Stomach (tissue), 8 donors: ENCODE measurements at regions not wholly inside any gene's neighbourhood (a gene's known extent, or its start where the extent isn't known, plus 50 kb on each side); places are given as distances from the start of the nearest gene placed in this dataset.

Experiments used
- DNase-seq, 2 donors: peaks; one replicate each; pipeline versions ENCODE4 v3.0.0 to v3.0.0-alpha.2; 2013 to 2019
- H3K27ac ChIP-seq, 5 donors: fragments of 200-600 bp in 4 of 5; sonication (generic) in 4 of 5; one replicate each; pipeline ENCODE4 v1.5.1; 2013 to 2019; ENCODE audit warnings: mild to moderate bottlenecking in 1 of 5, moderate library complexity in 1 of 5
- H3K27me3 ChIP-seq, 3 donors: fragments of 200-600 bp; sonication (generic); one replicate each; pipeline ENCODE4 v1.5.1; 2017 to 2019; ENCODE audit warnings: mixed run types in 1 of 3
- H3K36me3 ChIP-seq, 4 donors: fragments of 200-600 bp; sonication (generic); 1 replicate in 3 of 4; 2 replicates in 1 of 4; pipeline ENCODE4 v1.5.1; 2016 to 2019
- H3K4me1 ChIP-seq, 4 donors: fragments of 200-600 bp; sonication (generic); one replicate each; pipeline ENCODE4 v1.5.1; 2016 to 2019
- H3K4me3 ChIP-seq, 4 donors: fragments of 200-600 bp; sonication (generic) in 3 of 4; one replicate each; pipeline ENCODE4 v1.5.1; 2016 to 2019; ENCODE audit warnings: mild to moderate bottlenecking in 1 of 4
- H3K9me3 ChIP-seq, 4 donors: fragments of 200-600 bp; sonication (generic); one replicate each; pipeline ENCODE4 v1.5.1; 2016 to 2019
- CTCF ChIP-seq, 7 experiments: fragments of 450-650 bp in 4 of 7; fragments of 200-600 bp in 3 of 7; sonication (generic) in 3 of 7; IDR thresholded peaks; one replicate each; pipeline ENCODE4 v1.5.1; 2016 to 2019; ENCODE audit warnings: antibody characterized with exemption in 7 of 7, control low read depth in 2 of 7, mild to moderate bottlenecking in 1 of 7
- EP300 ChIP-seq: sonication (generic); formaldehyde crosslinking; IDR thresholded peaks from one replicate; pipeline ENCODE4 v1.6.1; 2017; ENCODE audit warnings: antibody characterized with exemption
- POLR2A ChIP-seq, 4 donors: fragments of 450-650 bp; IDR thresholded peaks; one replicate each; pipeline ENCODE4 v1.6.1; 2016; ENCODE audit warnings: antibody characterized with exemption in 4 of 4, control low read depth in 2 of 4, mild to moderate bottlenecking in 1 of 4, moderate library complexity in 1 of 4
- POLR2AphosphoS5 ChIP-seq, 3 donors: sonication (generic); formaldehyde crosslinking; IDR thresholded peaks; one replicate each; pipeline ENCODE4 v1.6.1; 2016; ENCODE audit warnings: antibody characterized with exemption in 3 of 3
- WGBS, 5 donors: extraction: QIAGEN DNeasy Blood & Tissue Kit in 3 of 5; methylation state at CpG; one replicate each; pipeline versions ENCODE4 v1.1.5 to v1.1.7; 2013 to 2018; 5-methylcytosine and 5-hydroxymethylcytosine counted together
- intact Hi-C: fragments of 100-400 bp; cut with DNase I; formaldehyde crosslinking; loops from one replicate; pipeline ENCODE4 v1.15.1; 2023; ENCODE audit warnings: low total_unique reads
- donor health status: healthy with polysubstance abuse.
- donor health status: Bipolar disorder and iron deficiency.
- donor health status: healthy.

- no peak for TF ChIP-seq POLR2A (IDR thresholded peaks at IDR 0.05)
- no peak for TF ChIP-seq POLR2AphosphoS5 (IDR thresholded peaks at IDR 0.05)
- no peak for TF ChIP-seq CTCF (IDR thresholded peaks at IDR 0.05)
- no peak for TF ChIP-seq EP300
- intact Hi-C loops = no loop called here
- no peak overlapping the region for H3K27ac ChIP-seq
- H3K4me1 ChIP-seq = no peaks in the 10 kb centered on the region
- peaks cover 0 to 31% (median 12%) of the 10 kb centered on the region in 4 donors for H3K9me3 ChIP-seq
- 62 to 81% (median 75%) methylated on average over 1 of the region's 1 CpG for WGBS, 5 donors
- no peak overlapping the region for H3K4me3 ChIP-seq
- no peaks in the 10 kb centered on the region for H3K27me3 ChIP-seq
- DNase-seq = no peak
- H3K36me3 ChIP-seq = no peaks in the 10 kb centered on the region
These were observed 141.9 kb downstream of the MID1IP1 start for GRCh38 chrX:38943120-38943519.

GRCh38 chrX:38948046-38948445 is 146.8 kb downstream of the MID1IP1 start:
- intact Hi-C loops = no loop called here
- TF ChIP-seq POLR2AphosphoS5 (IDR thresholded peaks at IDR 0.05) (no peak), EP300 (no peak), CTCF (IDR thresholded peaks at IDR 0.05) (no peak), POLR2A (IDR thresholded peaks at IDR 0.05) (no peak)
- Histone ChIP-seq H3K4me3 (no peak overlapping the region), H3K4me1 (no peaks in the 10 kb centered on the region), H3K36me3 (no peaks in the 10 kb centered on the region), H3K27ac (no peak overlapping the region), H3K27me3 (no peaks in the 10 kb centered on the region), H3K9me3 (peaks cover 0 to 37% (median 11%) of the 10 kb centered on the region in 4 donors)
- DNase-seq = no peak

GRCh38 chrX:38954520-38954919 is 153.3 kb downstream of the MID1IP1 start:
- no peaks in the 10 kb centered on the region for H3K4me1 ChIP-seq
- H3K4me3 ChIP-seq = no peak overlapping the region
- peaks cover 0 to 9% (median 0%) of the 10 kb centered on the region in 4 donors for H3K9me3 ChIP-seq
- no peak overlapping the region for H3K27ac ChIP-seq
- DNase-seq = no peak
- no peaks in the 10 kb centered on the region for H3K36me3 ChIP-seq
- H3K27me3 ChIP-seq = no peaks in the 10 kb centered on the region
- 72 to 98% (median 94%) methylated on average over 2 of the region's 2 CpGs for WGBS, 5 donors
- intact Hi-C loops = no loop called here
- TF ChIP-seq POLR2A (IDR thresholded peaks at IDR 0.05) (no peak), CTCF (IDR thresholded peaks at IDR 0.05) (no peak), POLR2AphosphoS5 (IDR thresholded peaks at IDR 0.05) (no peak), EP300 (no peak)

- H3K27ac ChIP-seq = no peak overlapping the region
These were observed 158.5 kb downstream of the MID1IP1 start for GRCh38 chrX:38959736-38960135.

DNA sequence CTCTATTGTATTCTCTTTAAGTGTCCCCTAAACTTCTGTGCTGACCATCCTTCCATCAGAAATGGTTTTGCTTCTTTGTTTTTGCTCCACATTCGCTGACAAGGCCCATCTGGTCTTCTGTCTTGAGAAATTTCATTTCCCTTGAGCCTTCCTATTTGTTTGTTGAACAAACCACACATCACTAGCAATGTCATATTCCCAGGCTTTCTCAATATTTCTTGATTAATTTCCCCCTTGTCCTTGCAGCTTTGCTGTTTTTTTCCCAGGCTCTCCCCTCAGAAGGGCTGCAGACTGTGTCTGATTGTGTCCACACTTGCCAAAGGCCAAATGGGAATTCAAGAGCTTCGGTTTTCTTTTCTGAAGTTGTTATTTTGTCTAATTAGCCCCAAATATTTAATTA is 158.9 kb downstream of the MID1IP1 start:
- WGBS, 5 donors = 50 to 80% (median 63%) methylated on average over 2 of the region's 2 CpGs
- Histone ChIP-seq H3K36me3 (no peaks in the 10 kb centered on the region), H3K9me3 (peaks cover 0 to 14% (median 6%) of the 10 kb centered on the region in 4 donors), H3K4me3 (no peak overlapping the region), H3K27me3 (no peaks in the 10 kb centered on the region), H3K27ac (no peak overlapping the region), H3K4me1 (no peaks in the 10 kb centered on the region)
- DNase-seq = peak in 1 of 2 donors; percentile 19
- intact Hi-C loops = no loop called here
- TF ChIP-seq POLR2AphosphoS5 (IDR thresholded peaks at IDR 0.05) (no peak), POLR2A (IDR thresholded peaks at IDR 0.05) (no peak), CTCF (IDR thresholded peaks at IDR 0.05) (no peak), EP300 (no peak)

More at GRCh38 chrX:38959736-38960135, 158.5 kb downstream of the MID1IP1 start:
- intact Hi-C loops = no loop called here
- H3K27me3 ChIP-seq = no peaks in the 10 kb centered on the region
- DNase-seq = no peak
- WGBS, 5 donors = 68 to 90% (median 78%) methylated on average over 1 of the region's 1 CpG
- H3K4me3 ChIP-seq = no peak overlapping the region
- no peaks in the 10 kb centered on the region for H3K36me3 ChIP-seq
- TF ChIP-seq EP300 = no peak
- peaks cover 0 to 14% (median 6%) of the 10 kb centered on the region in 4 donors for H3K9me3 ChIP-seq
- no peaks in the 10 kb centered on the region for H3K4me1 ChIP-seq
